Retina (tissue), 1 donor: ENCODE measurements at regions not wholly inside any gene's neighbourhood (a gene's known extent, or its start where the extent isn't known, plus 50 kb on each side); places are given as distances from the start of the nearest gene placed in this dataset.
"Not testable (repeated sequence)": the region's sequence is repeated elsewhere in the genome, so short reads cannot be mapped to it uniquely, and the experiment has no call there.

Experiments used
- DNase-seq: peaks from one replicate; pipeline ENCODE4 v3.0.0-alpha.2; 2016

- DNase-seq: no peak
These were observed 202.2 kb downstream of the RGS3 start for GRCh38 chr9:113665756-113666155.

GRCh38 chr9:113668061-113668460 lies 204.5 kb downstream of the RGS3 start:
- no peak for DNase-seq

- DNase-seq: no peak
These were observed 206.1 kb downstream of the RGS3 start for GRCh38 chr9:113669522-113670115.

- DNase-seq: no peak
These were observed 202.4 kb upstream of the ZNF618 start for GRCh38 chr9:113673726-113674125.

GRCh38 chr9:113674436-113674835 lies 201.7 kb upstream of the ZNF618 start:
- DNase-seq: no peak

- no peak for DNase-seq
These were observed 200.6 kb upstream of the ZNF618 start for GRCh38 chr9:113675475-113675941.

GRCh38 chr9:113677057-113677456 lies 199.1 kb upstream of the ZNF618 start:
- DNase-seq: no peak

- DNase-seq: no peak
These were observed 198.5 kb upstream of the ZNF618 start for GRCh38 chr9:113677569-113677968.

GRCh38 chr9:113678119-113678858 lies 197.8 kb upstream of the ZNF618 start:
- no peak for DNase-seq

- no peak for DNase-seq
These were observed 197.3 kb upstream of the ZNF618 start for GRCh38 chr9:113678859-113679256.

GRCh38 chr9:113682297-113682771 lies 193.8 kb upstream of the ZNF618 start:
- DNase-seq: peak; percentile 77

- not testable (repeated sequence) for DNase-seq
These were observed 190.5 kb upstream of the ZNF618 start for GRCh38 chr9:113685636-113686035.

- DNase-seq: no peak
These were observed 188.9 kb upstream of the ZNF618 start for GRCh38 chr9:113687107-113687679.

GRCh38 chr9:113687680-113688371 lies 188.3 kb upstream of the ZNF618 start:
- peak; percentile 53 for DNase-seq

- DNase-seq: no peak
These were observed 185.9 kb upstream of the ZNF618 start for GRCh38 chr9:113690055-113690740.

- no peak for DNase-seq
These were observed 183.9 kb upstream of the ZNF618 start for GRCh38 chr9:113692256-113692655.

- no peak for DNase-seq
These were observed 181.2 kb upstream of the ZNF618 start for GRCh38 chr9:113694912-113695311.

GRCh38 chr9:113695440-113695851 lies 180.7 kb upstream of the ZNF618 start:
- no peak for DNase-seq

GRCh38 chr9:113695901-113696300 lies 180.2 kb upstream of the ZNF618 start:
- DNase-seq: no peak

GRCh38 chr9:113701774-113702755 lies 174.0 kb upstream of the ZNF618 start:
- no peak for DNase-seq

GRCh38 chr9:113705306-113705927 lies 170.7 kb upstream of the ZNF618 start:
- no peak for DNase-seq
